GM03348 (cell line): ENCODE measurements at regions not wholly inside any gene's neighbourhood (a gene's known extent, or its start where the extent isn't known, plus 50 kb on each side); places are given as distances from the start of the nearest gene placed in this dataset.

Source experiments
- DNase-seq: peaks from one replicate; pipeline ENCODE4 v3.0.0; 2012; ENCODE audit warnings: low spot score

DNA sequence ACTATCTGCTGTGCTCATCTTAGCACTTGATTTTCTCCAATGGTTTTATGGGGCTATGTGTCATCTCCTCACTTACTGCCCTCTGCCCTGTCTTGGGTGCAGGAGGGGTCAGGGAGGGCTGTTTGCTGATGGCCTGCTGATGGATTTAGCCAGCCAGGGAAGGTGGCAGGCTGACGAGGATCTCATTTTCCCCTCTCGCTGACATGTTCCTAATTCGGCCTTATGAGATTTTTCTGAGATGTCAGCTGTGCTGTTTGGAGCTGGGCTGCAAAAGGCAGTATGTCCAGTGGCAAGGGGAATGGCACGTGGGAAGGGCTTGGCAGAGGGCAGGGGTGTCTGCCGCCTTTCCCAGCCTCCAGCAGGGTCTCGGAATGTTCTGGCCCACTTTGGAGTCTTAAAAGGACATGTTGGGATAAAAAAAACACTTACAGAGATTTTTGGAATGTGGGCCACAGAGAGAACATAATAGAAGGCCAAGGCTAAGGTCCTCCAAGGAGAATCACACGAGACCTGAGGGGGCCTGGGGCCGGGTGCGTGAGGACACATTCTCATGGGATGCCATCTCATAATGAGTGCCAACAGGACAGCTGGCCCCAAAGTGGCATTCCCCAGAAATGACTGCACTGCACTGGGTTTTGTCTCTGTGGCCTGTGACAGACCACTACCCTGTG, 303.8 kb downstream of the TLE3 start:
- DNase-seq, result no peak

- peak; percentile 76 for DNase-seq
These were observed 302.9 kb downstream of the TLE3 start for GRCh38 chr15:69794645-69795469.

DNA sequence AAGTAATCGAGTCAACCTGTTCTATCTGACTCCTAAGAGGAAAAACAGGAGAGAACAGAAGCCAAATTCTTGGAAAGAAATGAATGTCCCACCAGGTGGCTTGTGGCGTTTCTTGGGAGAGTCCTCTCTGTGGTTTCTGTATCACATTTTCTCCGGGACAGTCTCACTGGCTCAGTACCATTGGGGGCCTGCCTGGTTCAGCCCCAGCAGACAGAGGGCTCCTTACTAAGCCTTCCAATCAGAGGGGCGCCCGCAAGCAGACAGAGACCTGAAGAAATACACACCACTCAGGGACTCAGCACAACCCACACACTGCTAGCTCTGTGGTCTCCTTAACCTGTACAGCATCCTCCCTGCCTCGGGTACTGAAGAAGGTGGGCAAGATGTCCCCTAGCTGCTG, 302.1 kb downstream of the TLE3 start:
- DNase-seq, result no peak

GRCh38 chr15:69797051-69797595, 300.6 kb downstream of the TLE3 start:
- no peak for DNase-seq

DNA sequence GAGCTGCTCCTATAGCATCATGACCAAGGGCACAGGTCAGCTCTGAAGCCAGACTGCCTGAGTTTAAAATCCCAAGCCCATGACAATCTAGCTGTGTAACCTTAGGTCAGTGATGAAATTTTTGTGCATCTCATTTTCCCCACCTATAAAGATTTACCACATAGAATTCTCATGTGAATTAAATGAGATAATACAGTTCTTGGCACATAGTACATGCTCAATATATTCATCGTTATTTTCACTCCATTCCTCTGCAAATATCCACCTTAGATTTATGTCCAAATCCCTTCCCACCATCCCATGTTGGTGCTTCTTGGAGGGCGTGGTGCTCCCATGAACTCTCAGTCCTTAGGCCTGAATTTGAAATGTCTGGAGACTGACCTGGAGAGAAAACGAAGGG, 300.1 kb downstream of the TLE3 start:
- DNase-seq, result no peak

GRCh38 chr15:69798481-69799250, 299.1 kb downstream of the TLE3 start:
- no peak for DNase-seq

DNA sequence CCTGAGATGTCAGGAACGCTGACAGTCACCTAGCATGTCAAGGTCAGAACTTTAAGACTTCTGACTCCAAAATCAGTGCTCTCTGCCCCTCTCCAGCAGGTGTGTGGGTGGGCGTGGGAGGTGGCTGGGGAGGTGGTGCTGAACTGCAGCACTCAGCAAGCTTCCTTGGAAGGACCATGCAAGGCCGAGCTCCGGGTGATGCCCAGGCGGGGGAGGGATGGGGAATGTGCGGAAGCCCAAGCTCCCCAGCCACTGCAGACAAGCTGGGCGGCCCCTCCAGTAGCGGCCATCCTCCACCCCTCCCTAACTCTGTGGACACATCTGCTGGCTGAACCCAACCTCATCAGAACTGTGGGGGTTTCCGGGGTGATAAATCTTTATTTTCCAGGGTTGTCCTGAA, 296.6 kb downstream of the TLE3 start:
- DNase-seq, result no peak

DNA sequence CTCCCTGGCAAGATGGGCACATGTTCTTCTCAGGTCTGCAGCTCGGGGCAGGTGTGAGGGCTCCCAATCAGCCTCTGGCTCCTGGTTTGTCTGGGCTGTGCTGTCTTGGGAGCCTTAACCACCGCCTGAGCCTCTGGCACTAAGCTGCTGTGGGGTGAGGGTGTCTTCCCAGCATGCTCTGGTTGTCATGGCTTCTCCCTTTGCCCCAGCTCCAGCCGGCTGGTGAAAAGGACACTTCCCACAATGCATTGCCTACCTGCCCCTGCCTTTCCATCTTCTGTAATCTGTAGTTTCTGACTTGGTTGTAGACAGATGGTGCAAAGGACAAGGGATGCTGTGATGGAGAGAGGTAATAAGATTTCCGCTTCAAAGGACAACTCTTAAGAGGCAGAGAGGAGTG, 295.3 kb downstream of the TLE3 start:
- DNase-seq, result no peak

DNA sequence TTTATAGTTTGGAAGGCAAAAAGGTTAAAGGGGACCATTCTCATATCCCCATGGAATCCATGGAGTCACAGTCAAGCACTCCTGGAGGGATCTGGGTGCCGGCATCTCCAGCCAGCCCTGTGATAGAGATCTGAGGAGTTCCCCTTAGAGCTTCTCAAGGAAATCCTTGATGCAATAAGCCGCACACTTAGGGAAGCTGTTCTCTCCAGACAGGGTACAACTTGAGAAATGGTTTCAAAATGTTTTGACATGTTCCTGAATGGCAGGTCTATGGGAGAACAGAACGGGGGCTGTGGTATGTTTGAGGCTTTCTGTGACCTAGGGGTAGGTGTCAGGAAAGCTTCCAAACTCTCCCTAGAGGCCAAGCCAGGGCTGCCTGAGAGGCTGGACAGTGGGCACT, 292.9 kb downstream of the TLE3 start:
- no peak for DNase-seq

GRCh38 chr15:69805248-69805953, 292.3 kb downstream of the TLE3 start:
- DNase-seq, result no peak

DNA sequence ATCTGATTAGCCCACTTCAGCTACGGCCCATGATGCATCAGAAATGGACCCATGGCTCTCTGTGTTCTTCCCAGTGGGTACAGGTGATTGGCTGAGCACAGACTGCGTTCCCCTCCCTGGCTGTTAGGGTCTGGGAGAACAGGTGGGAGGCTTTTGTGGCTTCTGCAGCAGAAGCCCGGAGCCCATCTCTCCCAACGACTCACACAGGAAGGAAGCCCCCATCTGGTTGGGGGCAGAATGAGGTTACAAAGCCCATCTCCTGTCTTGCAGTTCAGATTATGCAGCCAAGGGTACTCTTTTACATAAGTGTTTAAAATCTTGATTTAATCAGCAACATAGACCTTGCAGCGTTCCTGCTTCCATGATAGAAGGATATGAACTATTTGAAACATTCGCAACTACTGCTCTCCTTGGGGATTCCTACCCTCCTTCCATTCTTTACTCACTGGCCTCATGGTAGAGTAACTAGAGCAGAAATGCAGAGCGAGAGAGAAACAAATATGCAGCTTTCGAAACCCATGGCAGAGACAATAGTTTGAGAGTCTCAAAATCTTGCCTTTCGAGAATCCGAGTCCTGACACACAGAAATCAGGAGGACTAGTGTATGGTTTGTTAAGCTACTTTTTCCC, 291.3 kb downstream of the TLE3 start:
- no peak for DNase-seq

DNA sequence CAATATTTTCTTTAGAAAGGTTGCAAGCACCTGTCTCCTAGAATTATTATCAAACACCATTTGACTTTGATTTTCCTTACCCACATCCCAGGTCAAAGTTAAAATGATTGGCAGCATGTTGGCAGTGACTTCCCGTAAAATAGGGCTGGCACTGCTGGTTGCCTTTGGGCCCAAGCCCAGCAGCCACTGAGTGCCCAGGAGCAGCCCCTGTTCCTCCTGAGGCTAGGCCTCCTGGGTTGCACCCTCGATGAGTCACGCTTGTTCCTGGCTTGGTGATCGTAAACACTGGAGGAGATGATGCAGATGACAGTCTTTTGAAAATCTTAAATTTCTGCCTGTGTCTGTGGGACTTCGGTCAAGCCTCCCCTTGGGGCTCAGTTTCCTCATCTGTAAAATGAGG, 290.0 kb downstream of the TLE3 start:
- peak; percentile 38 for DNase-seq

DNA sequence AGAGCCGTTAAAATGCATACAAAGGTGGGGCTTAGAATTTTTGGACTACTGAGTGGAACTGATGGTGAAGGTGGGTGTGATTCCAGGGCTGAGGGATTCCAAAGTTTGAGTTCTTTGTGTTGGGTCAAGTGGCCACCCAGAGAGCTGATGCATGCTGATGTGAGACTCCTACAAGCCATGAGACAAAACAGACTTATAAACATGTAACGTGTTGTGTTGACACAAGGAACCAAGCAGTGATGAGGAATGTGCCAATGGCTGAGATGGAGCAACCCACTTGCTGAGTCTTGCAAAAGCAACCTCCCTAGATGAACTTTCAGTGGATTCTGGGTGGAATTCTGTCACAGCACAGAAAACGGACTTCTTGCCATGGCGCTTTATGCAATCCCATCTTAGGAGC, 289.0 kb downstream of the TLE3 start:
- DNase-seq, result no peak

GRCh38 chr15:69809421-69809820, 288.3 kb downstream of the TLE3 start:
- no peak for DNase-seq

DNA sequence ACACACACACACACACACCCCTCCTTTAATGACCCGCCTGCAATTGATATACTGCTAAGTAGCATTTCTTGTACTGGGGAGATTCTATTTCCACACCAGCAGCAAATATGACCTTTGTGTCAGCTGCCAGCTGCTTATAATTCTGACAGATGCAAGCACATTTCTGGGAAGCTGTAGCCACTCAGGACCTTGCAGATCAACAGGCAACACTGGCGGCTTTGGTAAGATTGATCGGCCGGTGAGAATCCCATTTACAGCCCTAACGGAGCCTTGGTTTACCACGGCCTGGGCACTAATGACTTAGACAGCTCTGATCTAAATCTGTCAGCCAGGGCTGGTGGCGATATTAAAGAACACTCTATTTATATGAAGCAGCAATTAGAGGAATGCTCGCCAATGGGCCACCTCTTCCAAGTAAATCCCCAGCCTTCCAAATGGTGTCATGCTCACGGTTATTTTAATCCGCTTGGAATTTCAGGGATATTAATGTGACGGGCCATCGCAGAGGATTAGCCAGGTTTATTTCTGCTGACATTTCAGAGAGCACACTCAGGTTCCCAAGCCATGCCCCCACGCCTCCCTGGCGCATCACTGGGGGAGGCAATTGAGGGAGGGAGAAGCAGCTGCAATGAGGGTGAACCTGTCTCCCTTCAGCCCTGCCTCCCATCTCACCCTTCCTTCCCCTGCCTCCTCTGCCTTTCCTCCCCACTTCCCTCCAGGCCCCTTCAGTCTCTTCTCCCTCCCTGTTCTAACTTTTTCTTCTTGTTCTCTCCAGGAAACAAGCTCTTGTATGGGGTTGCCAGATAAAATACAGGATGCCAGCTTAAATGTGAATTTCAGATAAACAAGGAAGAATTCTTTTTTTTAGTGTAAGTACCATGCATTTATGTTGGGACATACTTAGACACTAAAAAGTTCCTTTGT, 287.0 kb downstream of the TLE3 start:
- DNase-seq, result no peak

GRCh38 chr15:69812861-69813261, 284.9 kb downstream of the TLE3 start:
- DNase-seq, result peak; percentile 27

GRCh38 chr15:69813881-69814280, 283.8 kb downstream of the TLE3 start:
- DNase-seq, result no peak

- DNase-seq, result no peak
These were observed 282.8 kb downstream of the TLE3 start for GRCh38 chr15:69814932-69815331.

DNA sequence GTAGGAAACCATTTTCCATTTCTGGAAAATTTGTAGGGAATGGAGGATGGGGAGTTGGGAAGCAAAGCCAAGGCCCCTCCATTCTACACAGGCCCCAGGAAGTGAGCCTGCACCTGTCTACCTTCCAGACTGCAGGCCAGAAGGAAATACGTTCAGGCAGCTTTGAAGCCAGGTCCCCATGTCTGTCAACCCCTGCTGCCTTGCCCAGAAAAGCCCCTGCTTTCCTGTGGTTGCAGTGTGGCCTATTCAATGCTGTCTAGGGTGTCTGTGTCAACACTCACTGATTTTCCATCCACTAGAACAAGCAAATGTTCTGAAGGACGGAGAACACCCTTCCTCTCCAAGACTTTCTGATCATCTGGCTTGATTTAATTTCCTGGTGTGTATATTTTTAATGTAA, 281.9 kb downstream of the TLE3 start:
- DNase-seq, result no peak

DNA sequence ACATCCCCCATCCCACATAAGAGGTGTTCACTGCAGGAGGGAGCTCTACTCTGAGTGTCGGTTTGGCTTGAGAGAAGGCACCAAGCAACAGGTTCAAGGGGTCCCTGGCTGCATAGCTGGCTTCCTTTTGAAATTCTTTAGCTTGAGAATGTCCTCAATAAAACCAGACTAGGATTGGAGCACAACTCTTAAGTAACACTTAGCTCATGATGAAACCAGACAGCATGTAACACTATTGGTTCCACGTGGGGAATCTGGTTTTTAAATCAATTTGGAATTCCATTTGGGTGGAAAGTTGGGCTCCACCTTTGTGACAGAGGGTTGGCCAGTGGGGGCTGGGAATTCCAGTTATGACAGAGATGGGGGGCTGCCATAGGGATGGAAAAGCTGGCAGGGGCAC, 281.2 kb downstream of the TLE3 start:
- DNase-seq, result no peak
